ENCODE measurements at regions not wholly inside any gene's neighbourhood (a gene's known extent, or its start where the extent isn't known, plus 50 kb on each side); places are given as distances from the start of the nearest gene placed in this dataset.

- in situ Hi-C loops (cut with MboI) (no loop called here), intact Hi-C loops (cut with micrococcal nuclease) (loop anchor here (5.0 kb wide), 1 partner anchor 169 kb away; no protein-coding TSS in a partner anchor)
- Histone ChIP-seq H3K27me3 (ENCODE audit: control insufficient read depth in 2 of 2, insufficient read depth in 2 of 2, low read length in 2 of 2) (no peaks in the 10 kb centered on the region), H3K9ac (ENCODE audit: insufficient read depth in 1 of 2, low read depth in 2 of 2, low read length in 2 of 2) (no peak overlapping the region), H3K9me1 (ENCODE audit: control insufficient read depth, insufficient read depth, low read length) (no peaks in the 10 kb centered on the region), H4K20me1 (replicated peaks; ENCODE audit: control insufficient read depth, insufficient read depth, low read length) (no peaks in the 10 kb centered on the region), H3K4me2 (ENCODE audit: insufficient read depth, low read length) (peak overlapping the region; percentile 48), H3K36me3 (ENCODE audit: control insufficient read depth, insufficient read depth, low read length) (no peaks in the 10 kb centered on the region), H3K4me3 (peak overlapping the region; percentile 33), H3K79me2 (ENCODE audit: control insufficient read depth, insufficient read depth, low read length) (no peaks in the 10 kb centered on the region), H3K27ac (ENCODE audit: extremely low read depth, low read depth, low read length) (no peak overlapping the region; the same call in 2 of the 3 replicates), H3K4me1 (replicated peaks in 1 of 2; ENCODE audit: control insufficient read depth in 2 of 2, insufficient read depth in 2 of 2, low read length in 2 of 2) (no peaks in the 10 kb centered on the region; a peak in 1 of 5 replicates), H2AFZ (ENCODE audit: low read depth, low read length) (peak overlapping the region; percentile 90), H3K9me3 (replicated peaks; ENCODE audit: control insufficient read depth, insufficient read depth, low read depth, low read length) (no peaks in the 10 kb centered on the region)
- WGBS (ENCODE audit: insufficient coverage, low coverage, missing lambda C conversion rate) = 8% methylated on average over 23 of the region's 24 CpGs
- BruUV-seq (replicated peaks) = no TSS peak
- ATAC-seq = peak; percentile 58
- DNase-seq (ENCODE audit: extremely low read depth in 1 of 4, low spot score in 3 of 4) = no peak
- TF ChIP-seq E2F5 (CRISPR knock-in tag; IDR thresholded peaks at IDR 0.05) = no peak
- TF ChIP-seq PHF8 (IDR thresholded peaks at IDR 0.05; ENCODE audit: borderline replicate concordance, low read length) = 0 out of 2 replicates have a peak, but pooled peaks have one; percentile 0
- no peak for TF ChIP-seq ZNF699 (CRISPR knock-in tag; IDR thresholded peaks at IDR 0.05; ENCODE audit: insufficient replicate concordance)
- peak; percentile 98 for TF ChIP-seq C11orf30 (IDR thresholded peaks at IDR 0.05; ENCODE audit: low read depth)
- peak; percentile 99 for TF ChIP-seq ZNF316 (IDR thresholded peaks at IDR 0.05)
- TF ChIP-seq HMBOX1 (IDR thresholded peaks at IDR 0.05) = peak; percentile 42; the same call in 1 of the 2 replicates
- TF ChIP-seq ARID1B (IDR thresholded peaks at IDR 0.05) = 0 out of 2 replicates have a peak, but pooled peaks have one; percentile 8
- peak; percentile 88 for TF ChIP-seq MAFF (IDR thresholded peaks at IDR 0.05; ENCODE audit: low read length)
- peak; percentile 97 for TF ChIP-seq MAFG (tag; conservative IDR thresholded peaks at IDR 0.05)
- TF ChIP-seq MAFK (IDR thresholded peaks at IDR 0.05; ENCODE audit: low read length) = peak; percentile 87
- TF ChIP-seq ZNF280A (IDR thresholded peaks at IDR 0.05; ENCODE audit: low read depth, partially characterized antibody) = no peak
- TF ChIP-seq NFE2 (IDR thresholded peaks at IDR 0.05; ENCODE audit: low read depth) = peak; percentile 64
- ChIA-PET CTCF (ENCODE audit: low intra/inter-chr PET ratio) (no interaction called here), POLR2A (interaction anchor here (0.6 kb wide), 2 partner anchors 204 to 494 kb away, joined by 3 to 4 read pairs; no protein-coding TSS in a partner anchor)
- peak; percentile 32 for FAIRE-seq
Observed at GRCh38 chr5:119750887-119751733, 121.8 kb downstream of the FAM170A start.

Data from K562 (cell line).